ENCODE measurements at regions not wholly inside any gene's neighbourhood (a gene's known extent, or its start where the extent isn't known, plus 50 kb on each side); places are given as distances from the start of the nearest gene placed in this dataset.

GRCh38 chrX:40452031-40452430 is 128.7 kb upstream of the ATP6AP2 start:
- no peak for DNase-seq (ENCODE audit: low spot score)

- no peak for DNase-seq (ENCODE audit: low spot score)
Observed at GRCh38 chrX:40449956-40450706, 130.6 kb upstream of the ATP6AP2 start.

GRCh38 chrX:40449396-40449795 is 131.4 kb upstream of the ATP6AP2 start:
- DNase-seq (ENCODE audit: low spot score), result no peak

GRCh38 chrX:40448793-40449192 is 132.0 kb upstream of the ATP6AP2 start:
- no peak for DNase-seq (ENCODE audit: low spot score)

- DNase-seq (ENCODE audit: low spot score), result no peak
Observed at GRCh38 chrX:40446921-40447320, 133.8 kb upstream of the ATP6AP2 start.

GRCh38 chrX:40445691-40446090 is 135.1 kb upstream of the ATP6AP2 start:
- DNase-seq (ENCODE audit: low spot score), result no peak

GRCh38 chrX:40444798-40445496 is 135.8 kb upstream of the ATP6AP2 start:
- no peak for DNase-seq (ENCODE audit: low spot score)

- no peak for DNase-seq (ENCODE audit: low spot score)
Observed at GRCh38 chrX:40444133-40444532, 136.6 kb upstream of the ATP6AP2 start.

- DNase-seq (ENCODE audit: low spot score), result no peak
Observed at GRCh38 chrX:40440866-40441265, 139.9 kb upstream of the ATP6AP2 start.

GRCh38 chrX:40439625-40440532 is 140.9 kb upstream of the ATP6AP2 start:
- DNase-seq (ENCODE audit: low spot score), result no peak

GRCh38 chrX:40437348-40437747 is 143.4 kb upstream of the ATP6AP2 start:
- no peak for DNase-seq (ENCODE audit: low spot score)

GRCh38 chrX:40434947-40435346 is 145.8 kb upstream of the ATP6AP2 start:
- no peak for DNase-seq (ENCODE audit: low spot score)

- no peak for DNase-seq (ENCODE audit: low spot score)
Observed at GRCh38 chrX:40434443-40434842, 146.3 kb upstream of the ATP6AP2 start.

GRCh38 chrX:40433160-40433559 is 147.6 kb upstream of the ATP6AP2 start:
- DNase-seq (ENCODE audit: low spot score), result no peak

GRCh38 chrX:40424259-40424658 is 156.5 kb upstream of the ATP6AP2 start:
- DNase-seq (ENCODE audit: low spot score), result no peak

- DNase-seq (ENCODE audit: low spot score), result no peak
Observed at GRCh38 chrX:40423299-40423698, 157.5 kb upstream of the ATP6AP2 start.

GRCh38 chrX:40422021-40422420 is 158.7 kb upstream of the ATP6AP2 start:
- no peak for DNase-seq (ENCODE audit: low spot score)

GRCh38 chrX:40420899-40421729 is 159.7 kb upstream of the ATP6AP2 start:
- no peak for DNase-seq (ENCODE audit: low spot score)

- DNase-seq (ENCODE audit: low spot score), result peak; percentile 2
Observed at GRCh38 chrX:40418813-40419195, 162.0 kb upstream of the ATP6AP2 start.

GRCh38 chrX:40418146-40418812 is 162.5 kb upstream of the ATP6AP2 start:
- no peak for DNase-seq (ENCODE audit: low spot score)

- no peak for DNase-seq (ENCODE audit: low spot score)
Observed at GRCh38 chrX:40415675-40416074, 165.1 kb upstream of the ATP6AP2 start.

Measured in CD4-positive, alpha-beta T cell treated with Interleukin-6 at 100 ng/mL for 8 hours (primary cell).